ENCODE measurements at regions not wholly inside any gene's neighbourhood (a gene's known extent, or its start where the extent isn't known, plus 50 kb on each side); places are given as distances from the start of the nearest gene placed in this dataset.
A peak's percentile ranks its signal among the peaks of the same experiment; 100 is the strongest.

DNA sequence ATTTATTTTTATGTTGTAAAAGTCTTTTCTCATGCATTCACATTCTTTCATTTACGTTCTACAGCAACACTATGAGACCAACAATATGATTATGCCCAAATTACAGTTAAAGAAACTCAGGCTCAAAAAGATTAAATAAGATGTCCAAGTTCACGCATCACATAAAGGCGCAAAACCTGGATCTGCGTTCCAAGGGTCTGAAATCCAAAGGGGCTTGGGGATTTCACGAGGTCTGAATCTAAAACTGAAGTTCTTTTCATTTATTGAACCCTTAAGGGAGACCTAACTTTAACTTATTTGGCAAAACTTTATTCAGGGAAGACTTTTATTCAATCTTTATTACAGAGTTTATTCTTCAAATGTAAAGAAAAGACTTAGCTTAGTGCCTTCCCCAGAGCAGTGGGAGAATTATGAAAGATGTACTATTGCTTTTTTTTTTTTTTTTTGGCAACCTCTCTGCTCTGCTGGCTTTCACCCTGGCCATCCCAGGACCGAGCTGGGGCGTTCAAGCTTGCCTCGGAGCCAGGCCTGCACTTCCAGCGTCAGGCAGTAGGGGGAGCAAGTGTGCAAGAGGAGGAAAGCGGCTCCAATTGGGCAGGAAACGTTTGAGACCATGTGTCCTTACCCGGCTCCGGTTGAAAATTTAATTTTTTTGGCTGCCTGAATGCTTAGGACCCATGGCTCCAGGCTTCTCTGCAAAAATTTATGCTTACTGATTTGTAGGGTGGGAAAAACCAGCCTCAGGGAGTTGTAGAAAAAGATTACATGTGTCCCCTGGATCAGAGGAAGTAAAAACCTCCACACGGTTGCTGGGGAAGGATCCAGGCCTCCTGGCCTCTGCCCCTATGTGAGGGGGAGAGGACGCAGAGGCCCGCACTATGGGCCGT, 344.3 kb upstream of the KLF3 start:
- peak overlapping the region; percentile 83 for H3K4me2 ChIP-seq (ENCODE audit: low read depth, low read length)
- peak overlapping the region; percentile 62 to 98 for H4K8ac ChIP-seq (ENCODE audit: low read depth in 2 of 2, low read length in 2 of 2)
- no peaks in the 10 kb centered on the region for H3K36me3 ChIP-seq (ENCODE audit: control insufficient read depth, insufficient read depth, low read length)
- POLR2A ChIA-PET (ENCODE audit: unreplicated experiment): interaction anchor here (0.6 kb wide), 1 partner anchor 205 kb away, joined by 5 read pairs; no protein-coding TSS in a partner anchor
- peak; percentile 82 for DNase-seq
- peak overlapping the region; percentile 95 for H2BK120ac ChIP-seq (ENCODE audit: low read depth, low read length)
- CTCF ChIA-PET: interaction anchor here (0.6 to 1.9 kb wide), 22 partner anchors 8 to 416 kb away, joined by 3 to 6 read pairs (median 3); no protein-coding TSS in a partner anchor
- peak overlapping the region; percentile 84 for H3K18ac ChIP-seq (ENCODE audit: low read depth, low read length)
- H2AFZ ChIP-seq (replicated peaks; ENCODE audit: low read length, poor library complexity): peak overlapping the region; percentile 92
- TF ChIP-seq SMC3 (IDR thresholded peaks at IDR 0.05; ENCODE audit: low read depth, low read length) (peak; percentile 69), USF2 (IDR thresholded peaks at IDR 0.05; ENCODE audit: low read depth, low read length) (peak; percentile 52; the same call in 1 of the 2 replicates), RAD21 (IDR thresholded peaks at IDR 0.05; ENCODE audit: low read length) (peak; percentile 79), MAZ (IDR thresholded peaks at IDR 0.05; ENCODE audit: borderline replicate concordance, low read depth, low read length) (no peak)
- TF ChIP-seq, protein P1, sequence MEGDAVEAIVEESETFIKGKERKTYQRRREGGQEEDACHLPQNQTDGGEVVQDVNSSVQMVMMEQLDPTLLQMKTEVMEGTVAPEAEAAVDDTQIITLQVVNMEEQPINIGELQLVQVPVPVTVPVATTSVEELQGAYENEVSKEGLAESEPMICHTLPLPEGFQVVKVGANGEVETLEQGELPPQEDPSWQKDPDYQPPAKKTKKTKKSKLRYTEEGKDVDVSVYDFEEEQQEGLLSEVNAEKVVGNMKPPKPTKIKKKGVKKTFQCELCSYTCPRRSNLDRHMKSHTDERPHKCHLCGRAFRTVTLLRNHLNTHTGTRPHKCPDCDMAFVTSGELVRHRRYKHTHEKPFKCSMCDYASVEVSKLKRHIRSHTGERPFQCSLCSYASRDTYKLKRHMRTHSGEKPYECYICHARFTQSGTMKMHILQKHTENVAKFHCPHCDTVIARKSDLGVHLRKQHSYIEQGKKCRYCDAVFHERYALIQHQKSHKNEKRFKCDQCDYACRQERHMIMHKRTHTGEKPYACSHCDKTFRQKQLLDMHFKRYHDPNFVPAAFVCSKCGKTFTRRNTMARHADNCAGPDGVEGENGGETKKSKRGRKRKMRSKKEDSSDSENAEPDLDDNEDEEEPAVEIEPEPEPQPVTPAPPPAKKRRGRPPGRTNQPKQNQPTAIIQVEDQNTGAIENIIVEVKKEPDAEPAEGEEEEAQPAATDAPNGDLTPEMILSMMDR (conservative IDR thresholded peaks at IDR 0.05; ENCODE audit: low read depth, low read length): peak; percentile 91
- WGBS, 2 experiments (ENCODE audit: extremely low coverage in 2 of 2, insufficient read length in 1 of 2): 26% methylated on average over 5 of the region's 17 CpGs; no CpG with 5 or more reads in 1 of the 2 experiments
- H3K23ac ChIP-seq (ENCODE audit: low read depth, low read length): peak overlapping the region; percentile 48; the same call in 1 of the 2 replicates
- H3K79me1 ChIP-seq (ENCODE audit: low read depth in 1 of 2, low read length in 2 of 2): no peaks in the 10 kb centered on the region
- peak overlapping the region; percentile 87 for H3K4ac ChIP-seq (ENCODE audit: low read depth, low read length)
- H2BK5ac ChIP-seq (ENCODE audit: low read depth, low read length, poor library complexity, severe bottlenecking): peak overlapping the region; percentile 85
- H3K4me1 ChIP-seq (ENCODE audit: control insufficient read depth, insufficient read depth, low read length): peaks cover 6% of the 10 kb centered on the region
- peak overlapping the region; percentile 92 for H2BK20ac ChIP-seq (ENCODE audit: low read depth, low read length)
- H3K14ac ChIP-seq (replicated peaks; ENCODE audit: low read depth, low read length): peak overlapping the region; percentile 95
- dilution Hi-C loops (cut with HindIII; ENCODE audit: low sequenced_read_pairs, unreplicated experiment) (no loop called here), intact Hi-C loops (cut with micrococcal nuclease) (loop anchor here (1.0 to 5.0 kb wide), 6 partner anchors 140 to 412 kb away; no protein-coding TSS in a partner anchor), in situ Hi-C loops (cut with MboI; ENCODE audit: low sequenced_read_pairs) (loop anchor here (5.0 to 10.0 kb wide), 2 partner anchors 255 to 353 kb away; no protein-coding TSS in a partner anchor)
- H2AK9ac ChIP-seq (replicated peaks; ENCODE audit: low read depth, low read length, poor library complexity): peak overlapping the region; percentile 73
- H2AK5ac ChIP-seq (ENCODE audit: low read depth, low read length): no peak overlapping the region
- peak overlapping the region; percentile 72 for H3K27ac ChIP-seq (ENCODE audit: insufficient read depth, low read length)
- peak overlapping the region; percentile 85; the same call in 2 of the 3 replicates for H2BK15ac ChIP-seq (ENCODE audit: low read depth, low read length)
- H3K9me3 ChIP-seq (ENCODE audit: control insufficient read depth, insufficient read depth, low read length): no peaks in the 10 kb centered on the region
- peak; percentile 80 for ATAC-seq (ENCODE audit: low read depth)
- H3K56ac ChIP-seq (ENCODE audit: extremely low read depth, insufficient read depth, low read length): peak overlapping the region; percentile 39; the same call in 1 of the 2 replicates
- H3K9ac ChIP-seq (ENCODE audit: low read depth, low read length): peak overlapping the region; percentile 58; the same call in 1 of the 2 replicates
- H3K27me3 ChIP-seq (ENCODE audit: control insufficient read depth, insufficient read depth, low read length): no peaks in the 10 kb centered on the region
- no TSS peak for BruUV-seq (replicated peaks)
- peak overlapping the region; percentile 84 for H4K91ac ChIP-seq (ENCODE audit: insufficient read depth, low read depth, low read length)
- peak overlapping the region; percentile 33; the same call in 1 of the 2 replicates for H3K4me3 ChIP-seq (ENCODE audit: insufficient read depth, low read depth, low read length)
- peak overlapping the region; percentile 90 for H4K5ac ChIP-seq (ENCODE audit: low read depth, low read length)
- no peaks in the 10 kb centered on the region; the same call in 1 of the 2 replicates for H3K9me1 ChIP-seq (ENCODE audit: insufficient read depth, low read length)
- no peaks in the 10 kb centered on the region for H4K20me1 ChIP-seq (ENCODE audit: insufficient read depth, low read length)

All from IMR-90 (cell line).